IMR-90 (cell line): ENCODE measurements at regions not wholly inside any gene's neighbourhood (a gene's known extent, or its start where the extent isn't known, plus 50 kb on each side); places are given as distances from the start of the nearest gene placed in this dataset.

ENCODE experiments used
- ATAC-seq: fragments of 200-7000 bp; cut with Tn5 transposase; 2 replicates; pipeline ENCODE4 v1.9.1; 2020; ENCODE audit warnings: low read depth, mild to moderate bottlenecking, moderate library complexity
- BruUV-seq: library from RNA; stranded (reverse); fragments of 400-500 nt; replicated peaks from 2 replicates; lab custom pipeline; 2021; lab: Mats Ljungman, UMichigan
- CTCF ChIA-PET: fragments of 300-600 bp; formaldehyde crosslinking; extraction: SDS; loops from one replicate; lab custom pipeline; 2021; ENCODE audit warnings: antibody characterized with exemption; lab: Yijun Ruan, JAX
- POLR2A ChIA-PET: fragments of 300-600 bp; sonication (Branson Sonifier 250); formaldehyde crosslinking; loops from one replicate; lab custom pipeline; 2022; ENCODE audit warnings: antibody characterized with exemption; ENCODE audit not compliant: unreplicated experiment; lab: Charles Lee
- DNase-seq: peaks from one replicate; pipeline ENCODE4 v3.0.0; 2013
- H2AFZ ChIP-seq: replicated peaks from 2 replicates; pipeline ENCODE3; 2013; ENCODE audit warnings: low read length, mild to moderate bottlenecking; ENCODE audit not compliant: poor library complexity
- H2AK5ac ChIP-seq: 2 replicates; pipeline ENCODE4 v1.6.1; 2013; ENCODE audit warnings: low read depth, low read length, inconsistent platforms
- H2AK9ac ChIP-seq: replicated peaks from 2 replicates; pipeline ENCODE3; 2013; ENCODE audit warnings: mild to moderate bottlenecking, low read depth, low read length, moderate library complexity; ENCODE audit not compliant: poor library complexity
- H2BK120ac ChIP-seq: 2 replicates; pipeline ENCODE4 v1.6.1; 2013; ENCODE audit warnings: low read depth, low read length, inconsistent platforms
- H2BK15ac ChIP-seq: 3 replicates; pipeline ENCODE4 v1.6.1; 2013; ENCODE audit warnings: low read depth, low read length, inconsistent platforms
- H2BK20ac ChIP-seq: 2 replicates; pipeline ENCODE4 v1.6.1; 2013; ENCODE audit warnings: low read depth, mild to moderate bottlenecking, inconsistent platforms, low read length, moderate library complexity
- H2BK5ac ChIP-seq: 2 replicates; pipeline ENCODE4 v1.6.1; 2013; ENCODE audit warnings: mild to moderate bottlenecking, low read depth, low read length, inconsistent platforms; ENCODE audit not compliant: poor library complexity, severe bottlenecking
- H3K14ac ChIP-seq: replicated peaks from 2 replicates; pipeline ENCODE4 v1.6.1; 2013; ENCODE audit warnings: low read depth, low read length, inconsistent platforms
- H3K18ac ChIP-seq: 2 replicates; pipeline ENCODE4 v1.6.1; 2013; ENCODE audit warnings: low read depth, low read length, control low read depth
- H3K23ac ChIP-seq: 2 replicates; pipeline ENCODE4 v1.6.1; 2013; ENCODE audit warnings: low read depth, low read length, inconsistent platforms
- H3K27ac ChIP-seq: 2 replicates; pipeline ENCODE4 v1.5.1; 2013; ENCODE audit warnings: mild to moderate bottlenecking, control low read depth, low read length; ENCODE audit not compliant: insufficient read depth
- H3K27me3 ChIP-seq: 2 replicates; pipeline ENCODE4 v1.6.1; 2013; ENCODE audit warnings: low read length; ENCODE audit not compliant: control insufficient read depth, insufficient read depth
- H3K36me3 ChIP-seq: 2 replicates; pipeline ENCODE4 v1.6.1; 2013; ENCODE audit warnings: low read length, mixed read lengths; ENCODE audit not compliant: control insufficient read depth, insufficient read depth
- H3K4ac ChIP-seq: 2 replicates; pipeline ENCODE4 v1.6.1; 2013; ENCODE audit warnings: low read depth, low read length, inconsistent platforms
- H3K4me1 ChIP-seq: 2 replicates; pipeline ENCODE4 v1.6.1; 2013; ENCODE audit warnings: low read length, mixed read lengths; ENCODE audit not compliant: control insufficient read depth, insufficient read depth
- H3K4me2 ChIP-seq: 2 replicates; pipeline ENCODE4 v1.6.1; 2013; ENCODE audit warnings: low read depth, mild to moderate bottlenecking, control low read depth, low read length, moderate library complexity
- H3K4me3 ChIP-seq: 2 replicates; pipeline ENCODE4 v1.5.1; 2013; ENCODE audit warnings: low read depth, mild to moderate bottlenecking, control low read depth, low read length, moderate library complexity; ENCODE audit not compliant: insufficient read depth
- H3K56ac ChIP-seq: 2 replicates; pipeline ENCODE4 v1.6.1; 2013; ENCODE audit warnings: low read length, inconsistent platforms; ENCODE audit not compliant: insufficient read depth; ENCODE audit errors: extremely low read depth
- H3K79me1 ChIP-seq, 2 experiments: 2 replicates each; pipeline ENCODE4 v1.6.1; 2013; ENCODE audit warnings: low read length in 2 of 2, inconsistent platforms in 1 of 2, low read depth in 1 of 2
- H3K9ac ChIP-seq: 2 replicates; pipeline ENCODE4 v1.6.1; 2013; ENCODE audit warnings: low read depth, low read length, control low read depth
- H3K9me1 ChIP-seq: 2 replicates; pipeline ENCODE4 v1.6.1; 2013; ENCODE audit warnings: low read length, inconsistent platforms; ENCODE audit not compliant: insufficient read depth
- H3K9me3 ChIP-seq: 2 replicates; pipeline ENCODE4 v1.6.1; 2013; ENCODE audit warnings: low read length; ENCODE audit not compliant: control insufficient read depth, insufficient read depth
- H4K20me1 ChIP-seq: 2 replicates; pipeline ENCODE4 v1.6.1; 2013; ENCODE audit warnings: low read length, inconsistent platforms; ENCODE audit not compliant: insufficient read depth
- H4K5ac ChIP-seq: 2 replicates; pipeline ENCODE4 v1.6.1; 2013; ENCODE audit warnings: mild to moderate bottlenecking, low read depth, low read length, control low read depth
- H4K8ac ChIP-seq, 2 experiments: 2 replicates each; pipeline ENCODE4 v1.6.1; 2013; ENCODE audit warnings: low read depth in 2 of 2, low read length in 2 of 2, control low read depth in 1 of 2, inconsistent platforms in 1 of 2
- H4K91ac ChIP-seq: 2 replicates; pipeline ENCODE4 v1.6.1; 2013; ENCODE audit warnings: low read depth, low read length, inconsistent platforms; ENCODE audit not compliant: insufficient read depth
- BHLHE40 ChIP-seq: fragments of 150-350 bp; IDR thresholded peaks from 2 replicates; pipeline ENCODE4 v1.6.1; 2016; ENCODE audit warnings: mild to moderate bottlenecking, low read depth, low read length
- CEBPB ChIP-seq: IDR thresholded peaks from 2 replicates; pipeline ENCODE4 v1.6.1; 2012; ENCODE audit warnings: low read depth, low read length, improper control_type of control experiment
- CHD1 ChIP-seq: IDR thresholded peaks from 2 replicates; pipeline ENCODE4 v1.6.1; 2012; ENCODE audit warnings: low read depth, low read length, improper control_type of control experiment
- FOS ChIP-seq: fragments of 150-350 bp; IDR thresholded peaks from 2 replicates; pipeline ENCODE4 v1.6.1; 2016; ENCODE audit warnings: low read depth, low read length
- MAFK ChIP-seq: IDR thresholded peaks from 2 replicates; pipeline ENCODE4 v1.6.1; 2012; ENCODE audit warnings: low read depth, low read length, improper control_type of control experiment
- MAZ ChIP-seq: IDR thresholded peaks from 2 replicates; pipeline ENCODE4 v1.6.1; 2012; ENCODE audit warnings: low read depth, mild to moderate bottlenecking, low read length, improper control_type of control experiment, moderate library complexity, borderline replicate concordance
- MXI1 ChIP-seq: IDR thresholded peaks from 2 replicates; pipeline ENCODE4 v1.6.1; 2012; ENCODE audit warnings: low read depth, mild to moderate bottlenecking, low read length, moderate library complexity, borderline replicate concordance
- NFE2L2 ChIP-seq: fragments of 150-350 bp; IDR thresholded peaks from 2 replicates; pipeline ENCODE4 v1.6.1; 2016; ENCODE audit warnings: low read depth, mild to moderate bottlenecking, low read length
- POLR2A ChIP-seq: IDR thresholded peaks from 2 replicates; pipeline ENCODE4 v1.6.1; 2012; ENCODE audit warnings: mild to moderate bottlenecking, low read depth, low read length
- RAD21 ChIP-seq: IDR thresholded peaks from 2 replicates; pipeline ENCODE4 v1.6.1; 2012; ENCODE audit warnings: low read length, improper control_type of control experiment
- RCOR1 ChIP-seq: IDR thresholded peaks from 2 replicates; pipeline ENCODE4 v1.6.1; 2012; ENCODE audit warnings: mild to moderate bottlenecking, low read length, improper control_type of control experiment; ENCODE audit not compliant: insufficient replicate concordance
- SMC3 ChIP-seq: fragments of 150-350 bp; IDR thresholded peaks from 2 replicates; pipeline ENCODE4 v1.6.1; 2016; ENCODE audit warnings: low read depth, mild to moderate bottlenecking, antibody characterized with exemption, low read length, moderate library complexity
- USF2 ChIP-seq: fragments of 150-350 bp; IDR thresholded peaks from 2 replicates; pipeline ENCODE4 v1.6.1; 2017; ENCODE audit warnings: mild to moderate bottlenecking, antibody characterized with exemption, low read length, low read depth
- WGBS, 2 experiments: methylation state at CpG; one replicate each; pipeline versions ENCODE4 v1.1.5 to v1.1.7; 2013; ENCODE audit warnings: missing lambda C conversion rate in 2 of 2; ENCODE audit not compliant: insufficient read length in 1 of 2; ENCODE audit errors: extremely low coverage in 2 of 2; 5-methylcytosine and 5-hydroxymethylcytosine counted together
- dilution Hi-C: fragments of 300-500 bp; cut with HindIII; formaldehyde crosslinking; loops from one replicate; pipeline ENCODE4 v1.14.3; 2018; ENCODE audit warnings: low sequenced_read_pairs; ENCODE audit not compliant: unreplicated experiment
- in situ Hi-C: fragments of 300-500 bp; cut with MboI; formaldehyde crosslinking; loops from 3 replicates; pipeline ENCODE4 v1.14.3; 2019; ENCODE audit warnings: low sequenced_read_pairs, inconsistent platforms, mixed read lengths
- intact Hi-C: fragments of 100-400 bp; cut with micrococcal nuclease; formaldehyde crosslinking; loops from 2 replicates; pipeline ENCODE4 v1.10.0; 2022
- TF ChIP-seq, protein P1 (sequence below): conservative IDR thresholded peaks from 2 replicates; pipeline ENCODE4 v1.5.1; 2012; ENCODE audit warnings: mild to moderate bottlenecking, low read depth, low read length, improper control_type of control experiment
- TF ChIP-seq, protein P2 (sequence below): fragments of 150-350 bp; IDR thresholded peaks from 2 replicates; pipeline ENCODE4 v1.6.1; 2016; ENCODE audit warnings: low read depth, mild to moderate bottlenecking, low read length, moderate library complexity, borderline replicate concordance

DNA sequence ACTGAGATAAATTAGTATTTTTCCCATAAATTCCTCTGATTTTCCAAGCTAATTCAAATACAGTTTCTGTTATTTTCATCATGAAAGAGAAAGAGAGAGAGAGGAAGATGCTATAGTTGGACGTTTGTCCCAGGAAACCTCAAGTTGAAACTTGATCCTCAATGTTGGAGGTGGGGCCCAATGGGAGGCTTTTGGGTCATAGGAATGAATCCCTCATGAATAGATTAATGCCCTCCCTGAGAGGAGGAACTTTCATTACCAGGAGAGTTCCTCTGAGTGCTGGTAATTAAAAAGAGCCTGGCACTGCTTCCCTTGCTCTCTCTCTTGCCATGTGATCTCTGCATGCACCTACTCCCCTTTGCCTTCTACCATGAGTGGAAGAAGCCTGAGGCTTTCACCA is 189.9 kb upstream of the SMC2 start:
- Histone ChIP-seq H3K56ac (no peak overlapping the region), H4K91ac (no peak overlapping the region), H2BK120ac (no peak overlapping the region), H3K18ac (no peak overlapping the region), H2AK9ac (no peak overlapping the region), H3K14ac (no peak overlapping the region), H3K9me3 (peaks cover 3% of the 10 kb centered on the region; the same call in 1 of the 2 replicates), H3K27me3 (no peaks in the 10 kb centered on the region), H2AK5ac (no peak overlapping the region), H3K9ac (no peak overlapping the region), H2AFZ (no peak overlapping the region), H3K23ac (no peak overlapping the region), H3K4me3 (no peak overlapping the region), H4K5ac (no peak overlapping the region), H3K4ac (no peak overlapping the region), H3K79me1 (no peaks in the 10 kb centered on the region), H2BK5ac (no peak overlapping the region), H3K9me1 (no peaks in the 10 kb centered on the region), H3K36me3 (no peaks in the 10 kb centered on the region), H2BK15ac (no peak overlapping the region), H3K27ac (no peak overlapping the region), H4K20me1 (no peaks in the 10 kb centered on the region), H3K4me1 (no peaks in the 10 kb centered on the region), H2BK20ac (no peak overlapping the region), H4K8ac (no peak overlapping the region), H3K4me2 (no peak overlapping the region)
- in situ Hi-C loops (no loop called here), intact Hi-C loops (no loop called here), dilution Hi-C loops (no loop called here)
- DNase-seq, result no peak
- BruUV-seq, result no TSS peak
- ChIA-PET CTCF (no interaction called here), POLR2A (no interaction called here)
- WGBS, 2 experiments, result no CpG with 5 or more reads among the region's 1 CpG
- no peak for ATAC-seq
- no peak for TF ChIP-seq FOS
- no peak for TF ChIP-seq MAZ
- TF ChIP-seq RCOR1, result no peak
- TF ChIP-seq CEBPB, result no peak
- TF ChIP-seq MAFK, result no peak
- TF ChIP-seq CHD1, result no peak
- TF ChIP-seq, protein P1, sequence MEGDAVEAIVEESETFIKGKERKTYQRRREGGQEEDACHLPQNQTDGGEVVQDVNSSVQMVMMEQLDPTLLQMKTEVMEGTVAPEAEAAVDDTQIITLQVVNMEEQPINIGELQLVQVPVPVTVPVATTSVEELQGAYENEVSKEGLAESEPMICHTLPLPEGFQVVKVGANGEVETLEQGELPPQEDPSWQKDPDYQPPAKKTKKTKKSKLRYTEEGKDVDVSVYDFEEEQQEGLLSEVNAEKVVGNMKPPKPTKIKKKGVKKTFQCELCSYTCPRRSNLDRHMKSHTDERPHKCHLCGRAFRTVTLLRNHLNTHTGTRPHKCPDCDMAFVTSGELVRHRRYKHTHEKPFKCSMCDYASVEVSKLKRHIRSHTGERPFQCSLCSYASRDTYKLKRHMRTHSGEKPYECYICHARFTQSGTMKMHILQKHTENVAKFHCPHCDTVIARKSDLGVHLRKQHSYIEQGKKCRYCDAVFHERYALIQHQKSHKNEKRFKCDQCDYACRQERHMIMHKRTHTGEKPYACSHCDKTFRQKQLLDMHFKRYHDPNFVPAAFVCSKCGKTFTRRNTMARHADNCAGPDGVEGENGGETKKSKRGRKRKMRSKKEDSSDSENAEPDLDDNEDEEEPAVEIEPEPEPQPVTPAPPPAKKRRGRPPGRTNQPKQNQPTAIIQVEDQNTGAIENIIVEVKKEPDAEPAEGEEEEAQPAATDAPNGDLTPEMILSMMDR, result no peak
- TF ChIP-seq, protein P2, sequence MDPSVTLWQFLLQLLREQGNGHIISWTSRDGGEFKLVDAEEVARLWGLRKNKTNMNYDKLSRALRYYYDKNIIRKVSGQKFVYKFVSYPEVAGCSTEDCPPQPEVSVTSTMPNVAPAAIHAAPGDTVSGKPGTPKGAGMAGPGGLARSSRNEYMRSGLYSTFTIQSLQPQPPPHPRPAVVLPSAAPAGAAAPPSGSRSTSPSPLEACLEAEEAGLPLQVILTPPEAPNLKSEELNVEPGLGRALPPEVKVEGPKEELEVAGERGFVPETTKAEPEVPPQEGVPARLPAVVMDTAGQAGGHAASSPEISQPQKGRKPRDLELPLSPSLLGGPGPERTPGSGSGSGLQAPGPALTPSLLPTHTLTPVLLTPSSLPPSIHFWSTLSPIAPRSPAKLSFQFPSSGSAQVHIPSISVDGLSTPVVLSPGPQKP, result no peak
- no peak for TF ChIP-seq SMC3
- no peak for TF ChIP-seq POLR2A
- TF ChIP-seq BHLHE40, result no peak
- TF ChIP-seq RAD21, result no peak
- no peak for TF ChIP-seq NFE2L2
- TF ChIP-seq USF2, result no peak
- TF ChIP-seq MXI1, result no peak
